ENCODE measurements at regions not wholly inside any gene's neighbourhood (a gene's known extent, or its start where the extent isn't known, plus 50 kb on each side); places are given as distances from the start of the nearest gene placed in this dataset.

GRCh38 chr14:61941421-61942150 lies 179.4 kb downstream of the SNAPC1 start:
- DNase-seq (ENCODE audit: low read depth in 4 of 4, low spot score in 1 of 4): no peak

GRCh38 chr14:61948376-61948775 lies 186.2 kb downstream of the SNAPC1 start:
- DNase-seq (ENCODE audit: low read depth in 4 of 4, low spot score in 1 of 4): no peak

DNA sequence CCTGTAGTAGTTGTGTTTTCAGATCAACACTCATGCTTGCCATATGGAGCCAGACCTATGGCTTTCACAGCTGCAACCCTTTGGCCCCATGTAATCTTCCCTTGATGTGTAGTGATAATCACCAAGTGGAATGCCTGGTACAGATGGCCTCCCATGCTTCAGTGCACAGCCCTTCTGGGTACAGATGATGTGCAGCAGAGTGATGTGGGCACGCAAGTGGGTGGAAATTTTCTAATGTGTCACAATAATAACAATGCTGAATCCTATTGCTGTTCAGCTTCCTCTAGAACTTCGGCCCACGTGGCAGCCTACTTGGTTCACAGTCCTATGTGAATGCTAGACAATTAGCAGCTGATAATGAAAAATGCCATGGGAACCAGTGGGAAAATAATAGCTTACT lies 188.1 kb downstream of the SNAPC1 start:
- DNase-seq (ENCODE audit: low read depth in 4 of 4, low spot score in 1 of 4): no peak

DNA sequence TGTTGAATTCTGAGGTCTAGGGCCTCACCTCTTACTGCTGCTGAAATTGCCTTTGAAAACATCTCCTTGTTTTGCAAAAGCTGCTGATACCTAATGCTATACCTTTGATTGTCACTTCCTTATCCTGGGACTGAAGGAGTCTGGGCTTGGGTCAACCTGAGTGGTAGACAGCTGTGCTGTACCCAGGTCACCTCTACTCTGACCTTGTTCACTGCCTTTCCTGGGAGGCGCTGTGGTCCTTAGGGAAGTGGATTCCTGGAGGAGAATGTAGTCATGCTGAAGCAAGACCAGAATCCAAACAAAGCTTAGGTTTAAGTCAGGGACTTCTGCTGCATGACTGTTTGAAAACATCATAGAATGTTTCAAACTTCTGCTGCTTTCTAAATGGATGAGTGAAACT lies 191.4 kb downstream of the SNAPC1 start:
- DNase-seq (ENCODE audit: low read depth in 4 of 4, low spot score in 1 of 4): no peak

DNA sequence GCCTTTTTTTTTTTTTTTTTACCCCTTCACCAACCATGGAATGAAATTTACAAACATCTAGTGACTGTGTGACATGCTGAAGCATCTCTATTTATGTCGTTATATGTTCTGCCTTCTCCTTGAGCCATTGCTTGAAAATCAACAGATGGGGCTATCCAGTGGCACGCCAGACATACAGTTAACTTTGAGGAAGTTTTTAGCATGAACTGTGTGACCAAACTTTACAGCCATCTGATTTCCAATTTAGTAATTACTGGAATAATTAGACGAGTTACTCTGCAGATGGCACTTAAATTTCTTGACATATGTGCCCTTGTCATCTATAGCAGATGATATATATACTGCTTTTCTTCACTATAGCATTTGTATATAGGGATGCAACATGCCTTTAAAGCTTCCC lies 192.1 kb downstream of the SNAPC1 start:
- no peak for DNase-seq (ENCODE audit: low read depth in 4 of 4, low spot score in 1 of 4)

DNA sequence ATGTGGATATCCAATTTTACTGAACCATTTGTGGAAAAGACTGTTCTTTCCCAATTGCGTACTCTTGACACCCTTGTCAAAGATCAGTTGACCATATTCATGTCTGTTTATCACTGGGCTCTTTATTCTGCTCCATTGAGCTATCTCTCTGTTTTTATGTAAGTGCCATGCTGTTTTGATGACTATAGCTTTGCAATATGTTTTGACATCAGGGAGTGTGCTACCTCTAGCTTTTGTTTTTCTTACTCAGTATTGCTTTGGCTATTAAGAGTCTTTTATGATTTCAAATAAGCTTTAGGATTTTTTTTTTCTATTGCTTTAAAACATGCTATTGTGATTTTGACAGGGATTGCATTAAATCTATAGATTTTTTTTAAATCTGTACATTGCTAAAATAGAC lies 194.3 kb downstream of the SNAPC1 start:
- no peak for DNase-seq (ENCODE audit: low read depth in 4 of 4, low spot score in 1 of 4)

DNA sequence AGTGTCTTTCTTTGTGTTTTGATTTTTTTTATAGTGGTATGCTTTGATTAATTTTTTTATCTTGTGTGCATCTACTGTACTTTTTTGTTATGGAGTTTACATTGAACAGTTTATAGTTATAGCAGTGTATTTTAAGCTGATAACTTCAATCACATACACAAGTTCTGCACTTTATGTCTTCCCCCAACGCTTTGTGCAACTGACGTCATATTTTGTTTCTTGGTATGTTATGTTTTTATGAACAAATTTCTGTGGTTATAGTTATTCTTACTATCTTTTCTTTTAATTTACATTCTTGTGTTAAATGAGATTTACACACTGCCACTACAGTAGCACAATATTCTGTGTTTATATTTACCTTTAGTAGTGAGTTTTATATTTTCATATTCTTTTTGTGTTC lies 197.1 kb downstream of the SNAPC1 start:
- no peak for DNase-seq (ENCODE audit: low read depth in 4 of 4, low spot score in 1 of 4)

DNA sequence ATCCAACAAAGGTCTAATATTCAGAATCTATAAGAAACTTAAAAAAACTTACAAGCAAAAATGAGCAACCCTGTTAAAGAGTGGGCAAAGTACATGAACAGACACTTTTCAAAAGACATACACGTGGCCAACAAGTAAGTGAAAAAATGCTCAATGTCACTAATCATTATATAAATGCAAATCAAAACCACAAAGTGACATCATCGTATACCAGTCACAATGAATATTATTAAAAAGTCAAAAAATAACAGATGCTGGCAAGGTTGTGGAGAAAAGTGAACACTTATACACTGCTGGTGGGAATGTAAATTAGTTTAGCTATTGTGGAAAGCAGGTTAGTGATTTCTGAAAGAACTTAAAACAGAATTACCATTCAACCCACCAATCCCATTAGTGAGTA lies 199.1 kb downstream of the SNAPC1 start:
- no peak for DNase-seq (ENCODE audit: low read depth in 4 of 4, low spot score in 1 of 4)

GRCh38 chr14:61963926-61964325 lies 201.7 kb downstream of the SNAPC1 start:
- no peak for DNase-seq (ENCODE audit: low read depth in 4 of 4, low spot score in 1 of 4)

- no peak for DNase-seq (ENCODE audit: low read depth in 4 of 4, low spot score in 1 of 4)
Observed at GRCh38 chr14:61965030-61965745, 203.0 kb downstream of the SNAPC1 start.

DNA sequence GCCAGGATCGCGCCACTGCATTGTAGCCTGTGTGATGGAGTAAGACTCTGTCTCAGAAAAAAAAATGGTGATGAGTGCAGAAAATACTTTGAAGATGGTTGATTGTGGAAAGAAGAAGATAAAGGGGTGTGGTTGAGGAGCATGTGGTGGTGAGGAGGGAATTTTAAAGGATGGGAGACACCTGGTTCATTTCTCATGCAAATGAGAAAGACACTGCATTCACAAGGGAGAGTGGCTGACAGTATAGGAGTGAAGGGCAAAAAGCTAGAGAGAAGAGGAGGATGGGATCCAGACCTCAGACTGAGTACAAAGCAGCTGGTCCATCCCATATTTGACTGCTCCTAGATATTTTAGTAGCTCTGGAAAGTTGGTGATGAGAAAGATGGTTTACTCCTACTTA lies 206.0 kb downstream of the SNAPC1 start:
- no peak for DNase-seq (ENCODE audit: low read depth in 4 of 4, low spot score in 1 of 4)

DNA sequence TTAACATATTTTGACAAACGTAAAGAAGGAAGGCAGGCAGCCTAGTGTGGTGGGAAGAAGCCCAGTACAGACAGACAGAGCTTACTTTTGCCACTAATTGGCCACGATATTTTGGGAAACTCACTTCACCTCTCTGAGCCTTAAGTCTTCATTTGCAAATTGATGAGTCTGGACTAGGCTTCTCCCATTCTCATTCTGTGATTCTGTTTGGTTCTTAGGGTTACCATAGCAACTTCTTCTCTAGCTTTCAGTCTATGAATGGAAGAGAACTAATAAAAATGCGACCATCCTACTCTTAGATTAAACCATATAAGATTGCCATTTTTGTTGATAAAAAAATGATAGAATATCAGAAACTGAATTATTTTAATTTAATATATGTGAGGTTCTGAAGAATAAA lies 210.5 kb downstream of the SNAPC1 start:
- DNase-seq (ENCODE audit: low read depth in 4 of 4, low spot score in 1 of 4): no peak

GRCh38 chr14:61973981-61974380 lies 211.8 kb downstream of the SNAPC1 start:
- no peak for DNase-seq (ENCODE audit: low read depth in 4 of 4, low spot score in 1 of 4)

GRCh38 chr14:61977217-61977616 lies 215.0 kb downstream of the SNAPC1 start:
- no peak for DNase-seq (ENCODE audit: low read depth in 4 of 4, low spot score in 1 of 4)

GRCh38 chr14:61988240-61988639 lies 226.0 kb downstream of the SNAPC1 start:
- no peak for DNase-seq (ENCODE audit: low read depth in 4 of 4, low spot score in 1 of 4)

GRCh38 chr14:61992139-61992538 lies 229.9 kb downstream of the SNAPC1 start:
- DNase-seq (ENCODE audit: low read depth in 4 of 4, low spot score in 1 of 4): no peak

DNA sequence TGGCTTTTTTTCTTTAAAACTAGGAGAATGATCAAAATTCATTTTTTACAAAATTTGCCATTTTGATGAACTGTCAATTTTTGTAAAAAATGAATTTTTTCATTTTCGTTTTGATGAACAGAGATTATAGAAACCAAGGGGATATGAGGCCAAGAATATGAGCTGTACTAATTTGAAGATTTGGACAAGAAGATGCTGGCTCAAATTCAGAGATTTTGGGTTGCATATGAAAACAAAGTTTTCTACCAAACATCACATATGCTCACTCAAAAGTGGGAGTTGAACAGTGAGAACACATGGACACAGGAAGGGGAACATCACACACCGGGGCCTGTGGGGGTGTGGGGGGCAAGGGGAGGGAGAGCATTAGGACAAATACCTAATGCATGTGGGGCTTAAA lies 230.7 kb downstream of the SNAPC1 start:
- DNase-seq (ENCODE audit: low read depth in 4 of 4, low spot score in 1 of 4): no peak

GRCh38 chr14:61994589-61994988 lies 232.4 kb downstream of the SNAPC1 start:
- no peak for DNase-seq (ENCODE audit: low read depth in 4 of 4, low spot score in 1 of 4)

GRCh38 chr14:61996753-61997152 lies 234.5 kb downstream of the SNAPC1 start:
- DNase-seq (ENCODE audit: low read depth in 4 of 4, low spot score in 1 of 4): no peak

GRCh38 chr14:61997161-61997560 lies 234.9 kb downstream of the SNAPC1 start:
- no peak for DNase-seq (ENCODE audit: low read depth in 4 of 4, low spot score in 1 of 4)

DNA sequence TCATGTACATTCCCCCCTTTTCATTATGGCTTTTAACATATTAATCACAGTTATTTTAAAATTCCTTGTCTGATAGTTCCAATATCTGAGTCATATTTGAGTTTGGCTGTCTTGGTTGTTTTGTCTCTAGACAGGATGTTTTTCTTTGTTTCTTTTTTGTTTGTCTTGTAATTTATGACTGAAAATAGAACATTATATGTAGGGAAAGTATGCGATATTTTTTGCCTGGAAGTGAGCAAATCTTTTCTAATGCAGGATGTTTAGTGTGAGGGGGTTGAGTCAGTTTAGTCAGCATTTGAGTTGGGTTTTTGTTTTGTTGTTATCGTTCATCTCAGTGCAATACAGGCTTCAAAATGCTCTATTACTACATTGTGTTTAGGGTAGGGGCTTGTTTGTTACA lies 239.7 kb downstream of the SNAPC1 start:
- no peak for DNase-seq (ENCODE audit: low read depth in 4 of 4, low spot score in 1 of 4)

DNA sequence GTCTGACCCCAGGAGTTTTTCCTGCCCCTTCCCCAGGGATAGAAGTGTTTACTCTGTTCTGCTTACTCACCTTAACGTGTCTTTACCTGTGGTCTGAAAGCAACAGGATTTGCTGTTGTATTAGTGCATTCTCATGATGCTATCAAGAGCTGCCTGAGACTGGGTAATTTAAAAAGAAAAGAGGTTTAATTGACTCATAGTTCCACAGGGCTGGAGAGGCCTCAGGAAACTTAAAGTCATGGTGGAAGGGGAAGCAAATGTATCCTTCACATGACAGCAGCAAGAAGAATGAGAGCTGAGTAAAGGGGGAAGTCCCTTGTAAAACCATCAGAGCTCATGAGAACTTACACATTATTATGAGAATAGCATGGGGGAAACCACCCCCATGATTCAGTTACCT lies 240.4 kb downstream of the SNAPC1 start:
- no peak for DNase-seq (ENCODE audit: low read depth in 4 of 4, low spot score in 1 of 4)

DNA sequence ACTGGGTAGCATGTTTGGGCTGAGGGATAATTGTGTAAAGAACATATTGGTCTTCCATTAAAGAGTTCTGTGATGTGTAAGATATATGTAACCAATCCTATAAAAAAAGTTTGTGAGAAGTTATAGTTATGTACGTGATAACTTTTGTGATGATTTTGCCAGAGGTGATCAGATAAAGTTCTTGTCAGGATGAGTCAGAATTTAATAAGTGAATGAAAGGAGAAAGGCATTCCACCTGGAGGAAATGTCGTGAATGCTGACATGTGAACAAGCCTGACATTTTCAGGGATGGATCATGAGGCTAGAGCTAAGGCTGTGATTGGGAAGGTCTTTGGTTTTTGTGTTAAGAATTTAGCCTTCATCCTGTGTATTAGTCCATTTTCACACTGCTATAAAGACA lies 241.5 kb downstream of the SNAPC1 start:
- no peak for DNase-seq (ENCODE audit: low read depth in 4 of 4, low spot score in 1 of 4)
